Epithelial cell of esophagus (primary cell): ENCODE measurements at regions not wholly inside any gene's neighbourhood (a gene's known extent, or its start where the extent isn't known, plus 50 kb on each side); places are given as distances from the start of the nearest gene placed in this dataset.

ENCODE experiments used
- DNase-seq: peaks from one replicate; pipeline ENCODE4 v3.0.0; 2010; ENCODE audit warnings: low read depth
- H3K4me3 ChIP-seq: 2 replicates; pipeline ENCODE4 v1.5.1; 2011; ENCODE audit warnings: mild to moderate bottlenecking, low read length, control low read depth
- CTCF ChIP-seq: IDR thresholded peaks from 2 replicates; pipeline ENCODE4 v1.5.1; 2011; ENCODE audit warnings: low read depth, mild to moderate bottlenecking, low read length, control low read depth, inconsistent platforms; ENCODE audit not compliant: insufficient read depth; ENCODE audit errors: missing control alignments

- DNase-seq: no peak
Observed at GRCh38 chr4:14132301-14132700, 504.8 kb upstream of the BOD1L1 start.

GRCh38 chr4:14138106-14138505 is 510.6 kb upstream of the BOD1L1 start:
- no peak for TF ChIP-seq CTCF
- no peak overlapping the region for H3K4me3 ChIP-seq
- no peak for DNase-seq

More at GRCh38 chr4:14132301-14132700, 504.8 kb upstream of the BOD1L1 start:
- TF ChIP-seq CTCF: no peak
- H3K4me3 ChIP-seq: no peak overlapping the region

GRCh38 chr4:14143892-14144291 is 516.4 kb upstream of the BOD1L1 start:
- no peak overlapping the region for H3K4me3 ChIP-seq
- peak; percentile 25 for TF ChIP-seq CTCF
- peak; percentile 24 for DNase-seq

GRCh38 chr4:14149176-14150053 is 521.9 kb upstream of the BOD1L1 start:
- no peak overlapping the region for H3K4me3 ChIP-seq
- no peak for TF ChIP-seq CTCF
- DNase-seq: no peak

- no peak for TF ChIP-seq CTCF
- no peak overlapping the region for H3K4me3 ChIP-seq
- peak; percentile 14 for DNase-seq
Observed at GRCh38 chr4:14151101-14151500, 523.6 kb upstream of the BOD1L1 start.

- TF ChIP-seq CTCF: no peak
- H3K4me3 ChIP-seq: no peak overlapping the region
- no peak for DNase-seq
Observed at GRCh38 chr4:14152834-14153519, 525.5 kb upstream of the BOD1L1 start.
